Fibroblast of villous mesenchyme (primary cell): ENCODE measurements at regions not wholly inside any gene's neighbourhood (a gene's known extent, or its start where the extent isn't known, plus 50 kb on each side); places are given as distances from the start of the nearest gene placed in this dataset.
"Not testable (repeated sequence)": the region's sequence is repeated elsewhere in the genome, so short reads cannot be mapped to it uniquely, and the experiment has no call there.

ENCODE experiments used
- DNase-seq: peaks from one replicate; pipeline ENCODE4 v3.0.0-alpha.2; 2010; ENCODE audit warnings: low read depth
- H3K4me3 ChIP-seq: 2 replicates; pipeline ENCODE4 v1.5.1; 2011; ENCODE audit warnings: low read depth, mild to moderate bottlenecking, low read length
- TF ChIP-seq, protein P1 (sequence below): IDR thresholded peaks from 2 replicates; pipeline ENCODE4 v1.5.1; 2012; ENCODE audit warnings: low read depth, mild to moderate bottlenecking, low read length; ENCODE audit not compliant: insufficient read depth

DNA sequence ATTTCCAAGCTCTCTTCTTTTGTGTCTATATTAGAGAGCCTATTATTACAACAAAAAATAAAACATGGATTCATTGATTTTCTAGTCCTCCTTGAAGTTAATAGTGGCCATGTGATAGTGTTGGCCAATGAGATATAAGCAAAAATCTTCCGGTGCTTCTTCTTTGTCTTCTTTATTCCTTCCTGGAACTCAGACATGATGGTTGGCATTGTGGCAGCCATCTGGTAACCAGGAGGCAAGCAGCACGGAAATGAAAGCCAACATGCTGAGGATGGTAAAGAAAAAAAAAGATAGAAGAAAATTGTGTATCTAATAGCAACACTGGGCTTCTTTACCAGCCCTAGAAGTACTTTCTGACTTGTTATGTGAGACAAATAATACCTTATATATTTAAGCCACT is 50.8 kb upstream of the SEL1L start:
- no peak for DNase-seq
- no peak overlapping the region for H3K4me3 ChIP-seq

DNA sequence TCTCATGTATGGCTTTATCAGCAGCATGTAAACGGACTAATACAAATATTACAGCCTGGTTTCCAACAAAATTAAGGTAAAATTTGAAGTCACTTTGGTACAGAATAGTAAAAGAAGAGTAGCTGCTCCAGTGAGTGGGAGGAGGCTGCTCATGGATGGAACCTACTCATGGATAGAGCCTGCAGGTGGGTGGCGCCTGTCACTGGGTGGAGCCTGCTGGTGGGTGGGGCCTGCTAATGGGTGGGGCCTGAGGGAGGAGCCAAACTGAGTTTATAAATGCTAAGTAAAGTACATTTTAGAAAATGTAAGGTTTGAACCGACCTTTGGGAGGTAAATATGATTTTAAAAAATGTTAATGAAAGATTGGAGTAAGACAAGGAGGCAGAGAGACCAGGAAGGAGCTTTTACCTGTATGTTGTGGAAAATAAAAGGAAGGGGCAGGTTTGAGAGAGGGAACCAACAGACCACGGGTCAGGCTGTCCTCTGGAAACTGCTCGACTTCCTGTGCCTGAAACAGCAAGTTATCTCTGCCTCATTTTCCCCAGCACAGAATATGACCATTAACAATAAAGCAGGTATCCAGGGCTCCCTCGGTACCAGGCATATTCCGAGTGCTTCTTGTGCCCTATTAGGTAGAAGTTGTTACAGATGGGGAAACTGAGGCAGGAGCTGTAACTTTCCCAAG is 55.9 kb upstream of the SEL1L start:
- no peak overlapping the region for H3K4me3 ChIP-seq
- DNase-seq: no peak
- TF ChIP-seq, protein P1, sequence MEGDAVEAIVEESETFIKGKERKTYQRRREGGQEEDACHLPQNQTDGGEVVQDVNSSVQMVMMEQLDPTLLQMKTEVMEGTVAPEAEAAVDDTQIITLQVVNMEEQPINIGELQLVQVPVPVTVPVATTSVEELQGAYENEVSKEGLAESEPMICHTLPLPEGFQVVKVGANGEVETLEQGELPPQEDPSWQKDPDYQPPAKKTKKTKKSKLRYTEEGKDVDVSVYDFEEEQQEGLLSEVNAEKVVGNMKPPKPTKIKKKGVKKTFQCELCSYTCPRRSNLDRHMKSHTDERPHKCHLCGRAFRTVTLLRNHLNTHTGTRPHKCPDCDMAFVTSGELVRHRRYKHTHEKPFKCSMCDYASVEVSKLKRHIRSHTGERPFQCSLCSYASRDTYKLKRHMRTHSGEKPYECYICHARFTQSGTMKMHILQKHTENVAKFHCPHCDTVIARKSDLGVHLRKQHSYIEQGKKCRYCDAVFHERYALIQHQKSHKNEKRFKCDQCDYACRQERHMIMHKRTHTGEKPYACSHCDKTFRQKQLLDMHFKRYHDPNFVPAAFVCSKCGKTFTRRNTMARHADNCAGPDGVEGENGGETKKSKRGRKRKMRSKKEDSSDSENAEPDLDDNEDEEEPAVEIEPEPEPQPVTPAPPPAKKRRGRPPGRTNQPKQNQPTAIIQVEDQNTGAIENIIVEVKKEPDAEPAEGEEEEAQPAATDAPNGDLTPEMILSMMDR: no peak

More for the DNA sequence above, 50.8 kb upstream of the SEL1L start:
- TF ChIP-seq, protein P1: no peak

DNA sequence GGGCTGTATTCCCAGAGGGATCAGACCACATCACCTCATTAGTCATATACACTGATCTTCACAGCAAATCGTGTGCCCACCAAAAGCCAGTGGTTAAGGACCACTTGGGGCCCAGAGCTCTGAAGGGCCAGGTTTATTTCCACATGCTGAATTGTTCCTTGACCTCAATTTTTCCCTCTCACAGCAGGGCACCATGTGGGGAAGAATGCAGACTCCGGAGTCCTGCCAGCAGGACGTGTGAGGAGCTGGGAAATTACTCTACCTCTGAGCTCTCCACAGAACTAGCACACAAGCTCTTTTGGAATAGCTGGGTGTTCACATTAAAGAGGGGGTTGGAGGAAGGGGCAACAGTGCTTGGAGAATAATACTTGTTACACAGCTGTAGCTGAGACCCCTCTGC is 57.6 kb upstream of the SEL1L start:
- H3K4me3 ChIP-seq: no peak overlapping the region
- no peak for DNase-seq
- TF ChIP-seq, protein P1: no peak

DNA sequence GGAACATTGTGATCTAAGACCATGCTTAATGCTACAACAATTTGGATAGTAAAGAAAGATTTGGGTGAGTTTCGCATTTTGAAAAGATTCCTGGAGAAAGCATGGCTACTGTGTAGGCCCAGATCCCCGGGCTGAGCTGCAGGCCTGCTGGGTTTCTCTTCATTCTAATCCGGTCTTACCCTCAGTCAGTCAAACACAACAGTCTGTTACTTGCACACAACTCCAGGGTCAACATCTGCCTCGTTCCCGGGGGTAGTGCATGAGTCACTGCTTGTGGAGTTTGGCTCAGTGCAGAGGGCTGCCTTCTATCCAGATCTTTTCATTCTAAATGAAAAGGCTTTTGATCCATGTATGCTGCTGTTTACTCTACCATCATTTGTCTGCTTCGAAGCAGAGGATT is 60.4 kb upstream of the SEL1L start:
- TF ChIP-seq, protein P1: no peak

DNA sequence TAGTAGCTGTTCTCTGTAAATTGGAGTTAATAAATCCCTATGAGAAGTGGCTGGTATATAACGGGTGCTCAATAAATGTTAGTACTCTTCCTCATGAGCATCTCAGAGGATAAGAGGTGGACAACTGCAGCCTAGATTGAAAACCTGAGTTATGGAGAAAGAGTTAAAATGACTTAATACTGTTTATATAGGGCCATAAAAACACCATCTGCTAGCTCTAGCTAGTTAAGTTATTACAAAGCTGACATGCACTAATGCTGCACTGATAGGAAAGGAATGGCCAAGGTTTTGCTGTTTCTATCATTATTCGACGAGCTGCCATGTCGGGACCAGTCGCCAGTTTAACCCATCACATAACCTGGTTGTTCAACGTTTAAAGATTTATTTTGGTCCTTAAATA is 72.0 kb upstream of the SEL1L start:
- DNase-seq: no peak
- H3K4me3 ChIP-seq: no peak overlapping the region
- TF ChIP-seq, protein P1: no peak

More for the DNA sequence above, 60.4 kb upstream of the SEL1L start:
- DNase-seq: no peak
- H3K4me3 ChIP-seq: no peak overlapping the region

DNA sequence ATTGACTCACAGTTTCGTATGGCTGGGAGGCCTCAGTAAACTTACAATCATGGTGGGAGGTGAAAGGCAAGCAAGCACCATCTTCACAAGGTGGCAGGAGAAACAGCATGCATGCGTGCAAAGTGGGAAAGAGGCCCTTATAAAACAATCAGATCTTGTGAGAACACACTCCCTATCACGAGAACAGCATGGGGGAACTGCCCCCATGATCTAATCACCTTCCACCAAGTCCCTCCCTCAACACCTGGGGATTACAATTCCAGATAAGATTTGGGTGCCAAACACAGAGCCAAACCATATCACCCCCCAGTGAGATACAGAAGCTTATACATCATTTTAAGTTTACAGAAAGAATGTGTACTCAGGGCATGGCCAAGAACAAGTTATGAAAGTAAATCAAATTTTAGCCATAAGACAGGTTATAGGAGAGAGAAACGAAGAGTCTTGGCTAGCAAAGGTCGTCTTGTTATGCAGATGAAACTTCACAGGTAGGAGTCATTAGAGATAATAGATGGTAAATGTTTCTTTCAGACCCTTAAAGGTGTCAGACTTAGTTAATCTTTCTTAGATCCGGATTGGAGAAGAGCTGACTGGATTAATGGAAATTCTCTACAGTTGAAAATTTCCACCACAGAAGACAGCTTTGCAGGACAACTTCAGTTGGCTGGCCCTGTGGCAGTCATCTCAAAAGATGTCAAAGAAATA is 79.8 kb upstream of the SEL1L start:
- TF ChIP-seq, protein P1: no peak
- no peak for DNase-seq
- no peak overlapping the region for H3K4me3 ChIP-seq

DNA sequence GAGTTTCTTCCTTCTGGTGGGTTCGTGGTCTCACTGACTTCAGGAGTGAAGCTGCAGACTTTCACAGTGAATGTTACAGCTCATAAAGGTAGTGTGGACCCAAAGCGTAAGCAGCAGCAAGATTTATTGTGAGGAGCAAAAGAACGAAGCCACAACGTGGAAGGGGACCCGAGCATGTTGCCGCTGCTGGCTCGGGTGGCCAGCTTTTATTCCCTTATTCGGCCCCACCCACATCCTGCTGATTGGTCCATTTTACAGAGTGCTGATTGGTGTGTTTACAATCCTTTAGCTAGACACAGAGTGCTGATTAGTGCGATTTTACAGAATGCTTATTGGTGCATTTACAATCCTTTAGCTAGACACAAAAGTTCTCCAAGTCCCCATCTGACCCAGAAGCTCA is 80.6 kb upstream of the SEL1L start:
- not testable (repeated sequence) for H3K4me3 ChIP-seq, DNase-seq
